IMR-90 (cell line): ENCODE measurements at regions not wholly inside any gene's neighbourhood (a gene's known extent, or its start where the extent isn't known, plus 50 kb on each side); places are given as distances from the start of the nearest gene placed in this dataset.

Experiments
- ATAC-seq: fragments of 200-7000 bp; cut with Tn5 transposase; 2 replicates; pipeline ENCODE4 v1.9.1; 2020; ENCODE audit warnings: low read depth, mild to moderate bottlenecking, moderate library complexity
- BruUV-seq: library from RNA; stranded (reverse); fragments of 400-500 nt; replicated peaks from 2 replicates; lab custom pipeline; 2021; lab: Mats Ljungman, UMichigan
- CTCF ChIA-PET: fragments of 300-600 bp; formaldehyde crosslinking; extraction: SDS; loops from one replicate; lab custom pipeline; 2021; ENCODE audit warnings: antibody characterized with exemption; lab: Yijun Ruan, JAX
- POLR2A ChIA-PET: fragments of 300-600 bp; sonication (Branson Sonifier 250); formaldehyde crosslinking; loops from one replicate; lab custom pipeline; 2022; ENCODE audit warnings: antibody characterized with exemption; ENCODE audit not compliant: unreplicated experiment; lab: Charles Lee
- DNase-seq: peaks from one replicate; pipeline ENCODE4 v3.0.0; 2013
- H2AFZ ChIP-seq: replicated peaks from 2 replicates; pipeline ENCODE3; 2013; ENCODE audit warnings: low read length, mild to moderate bottlenecking; ENCODE audit not compliant: poor library complexity
- H2AK5ac ChIP-seq: 2 replicates; pipeline ENCODE4 v1.6.1; 2013; ENCODE audit warnings: low read depth, low read length, inconsistent platforms
- H2AK9ac ChIP-seq: replicated peaks from 2 replicates; pipeline ENCODE3; 2013; ENCODE audit warnings: mild to moderate bottlenecking, low read depth, low read length, moderate library complexity; ENCODE audit not compliant: poor library complexity
- H2BK120ac ChIP-seq: 2 replicates; pipeline ENCODE4 v1.6.1; 2013; ENCODE audit warnings: low read depth, low read length, inconsistent platforms
- H2BK15ac ChIP-seq: 3 replicates; pipeline ENCODE4 v1.6.1; 2013; ENCODE audit warnings: low read depth, low read length, inconsistent platforms
- H2BK20ac ChIP-seq: 2 replicates; pipeline ENCODE4 v1.6.1; 2013; ENCODE audit warnings: low read depth, mild to moderate bottlenecking, inconsistent platforms, low read length, moderate library complexity
- H2BK5ac ChIP-seq: 2 replicates; pipeline ENCODE4 v1.6.1; 2013; ENCODE audit warnings: mild to moderate bottlenecking, low read depth, low read length, inconsistent platforms; ENCODE audit not compliant: poor library complexity, severe bottlenecking
- H3K14ac ChIP-seq: replicated peaks from 2 replicates; pipeline ENCODE4 v1.6.1; 2013; ENCODE audit warnings: low read depth, low read length, inconsistent platforms
- H3K18ac ChIP-seq: 2 replicates; pipeline ENCODE4 v1.6.1; 2013; ENCODE audit warnings: low read depth, low read length, control low read depth
- H3K23ac ChIP-seq: 2 replicates; pipeline ENCODE4 v1.6.1; 2013; ENCODE audit warnings: low read depth, low read length, inconsistent platforms
- H3K27ac ChIP-seq: 2 replicates; pipeline ENCODE4 v1.5.1; 2013; ENCODE audit warnings: mild to moderate bottlenecking, control low read depth, low read length; ENCODE audit not compliant: insufficient read depth
- H3K27me3 ChIP-seq: 2 replicates; pipeline ENCODE4 v1.6.1; 2013; ENCODE audit warnings: low read length; ENCODE audit not compliant: control insufficient read depth, insufficient read depth
- H3K36me3 ChIP-seq: 2 replicates; pipeline ENCODE4 v1.6.1; 2013; ENCODE audit warnings: low read length, mixed read lengths; ENCODE audit not compliant: control insufficient read depth, insufficient read depth
- H3K4ac ChIP-seq: 2 replicates; pipeline ENCODE4 v1.6.1; 2013; ENCODE audit warnings: low read depth, low read length, inconsistent platforms
- H3K4me1 ChIP-seq: 2 replicates; pipeline ENCODE4 v1.6.1; 2013; ENCODE audit warnings: low read length, mixed read lengths; ENCODE audit not compliant: control insufficient read depth, insufficient read depth
- H3K4me2 ChIP-seq: 2 replicates; pipeline ENCODE4 v1.6.1; 2013; ENCODE audit warnings: low read depth, mild to moderate bottlenecking, control low read depth, low read length, moderate library complexity
- H3K4me3 ChIP-seq: 2 replicates; pipeline ENCODE4 v1.5.1; 2013; ENCODE audit warnings: low read depth, mild to moderate bottlenecking, control low read depth, low read length, moderate library complexity; ENCODE audit not compliant: insufficient read depth
- H3K56ac ChIP-seq: 2 replicates; pipeline ENCODE4 v1.6.1; 2013; ENCODE audit warnings: low read length, inconsistent platforms; ENCODE audit not compliant: insufficient read depth; ENCODE audit errors: extremely low read depth
- H3K79me1 ChIP-seq, 2 experiments: 2 replicates each; pipeline ENCODE4 v1.6.1; 2013; ENCODE audit warnings: low read length in 2 of 2, inconsistent platforms in 1 of 2, low read depth in 1 of 2
- H3K9ac ChIP-seq: 2 replicates; pipeline ENCODE4 v1.6.1; 2013; ENCODE audit warnings: low read depth, low read length, control low read depth
- H3K9me1 ChIP-seq: 2 replicates; pipeline ENCODE4 v1.6.1; 2013; ENCODE audit warnings: low read length, inconsistent platforms; ENCODE audit not compliant: insufficient read depth
- H3K9me3 ChIP-seq: 2 replicates; pipeline ENCODE4 v1.6.1; 2013; ENCODE audit warnings: low read length; ENCODE audit not compliant: control insufficient read depth, insufficient read depth
- H4K20me1 ChIP-seq: 2 replicates; pipeline ENCODE4 v1.6.1; 2013; ENCODE audit warnings: low read length, inconsistent platforms; ENCODE audit not compliant: insufficient read depth
- H4K5ac ChIP-seq: 2 replicates; pipeline ENCODE4 v1.6.1; 2013; ENCODE audit warnings: mild to moderate bottlenecking, low read depth, low read length, control low read depth
- H4K8ac ChIP-seq, 2 experiments: 2 replicates each; pipeline ENCODE4 v1.6.1; 2013; ENCODE audit warnings: low read depth in 2 of 2, low read length in 2 of 2, control low read depth in 1 of 2, inconsistent platforms in 1 of 2
- H4K91ac ChIP-seq: 2 replicates; pipeline ENCODE4 v1.6.1; 2013; ENCODE audit warnings: low read depth, low read length, inconsistent platforms; ENCODE audit not compliant: insufficient read depth
- FOS ChIP-seq: fragments of 150-350 bp; IDR thresholded peaks from 2 replicates; pipeline ENCODE4 v1.6.1; 2016; ENCODE audit warnings: low read depth, low read length
- MAFK ChIP-seq: IDR thresholded peaks from 2 replicates; pipeline ENCODE4 v1.6.1; 2012; ENCODE audit warnings: low read depth, low read length, improper control_type of control experiment
- MXI1 ChIP-seq: IDR thresholded peaks from 2 replicates; pipeline ENCODE4 v1.6.1; 2012; ENCODE audit warnings: low read depth, mild to moderate bottlenecking, low read length, moderate library complexity, borderline replicate concordance
- NFE2L2 ChIP-seq: fragments of 150-350 bp; IDR thresholded peaks from 2 replicates; pipeline ENCODE4 v1.6.1; 2016; ENCODE audit warnings: low read depth, mild to moderate bottlenecking, low read length
- RAD21 ChIP-seq: IDR thresholded peaks from 2 replicates; pipeline ENCODE4 v1.6.1; 2012; ENCODE audit warnings: low read length, improper control_type of control experiment
- WGBS, 2 experiments: methylation state at CpG; one replicate each; pipeline versions ENCODE4 v1.1.5 to v1.1.7; 2013; ENCODE audit warnings: missing lambda C conversion rate in 2 of 2; ENCODE audit not compliant: insufficient read length in 1 of 2; ENCODE audit errors: extremely low coverage in 2 of 2; 5-methylcytosine and 5-hydroxymethylcytosine counted together
- dilution Hi-C: fragments of 300-500 bp; cut with HindIII; formaldehyde crosslinking; loops from one replicate; pipeline ENCODE4 v1.14.3; 2018; ENCODE audit warnings: low sequenced_read_pairs; ENCODE audit not compliant: unreplicated experiment
- in situ Hi-C: fragments of 300-500 bp; cut with MboI; formaldehyde crosslinking; loops from 3 replicates; pipeline ENCODE4 v1.14.3; 2019; ENCODE audit warnings: low sequenced_read_pairs, inconsistent platforms, mixed read lengths
- intact Hi-C: fragments of 100-400 bp; cut with micrococcal nuclease; formaldehyde crosslinking; loops from 2 replicates; pipeline ENCODE4 v1.10.0; 2022
- TF ChIP-seq, protein P1 (sequence below): fragments of 150-350 bp; IDR thresholded peaks from 2 replicates; pipeline ENCODE4 v1.6.1; 2016; ENCODE audit warnings: low read depth, mild to moderate bottlenecking, low read length, moderate library complexity, borderline replicate concordance
- TF ChIP-seq, protein P2 (sequence below): conservative IDR thresholded peaks from 2 replicates; pipeline ENCODE4 v1.5.1; 2012; ENCODE audit warnings: mild to moderate bottlenecking, low read depth, low read length, improper control_type of control experiment

DNA sequence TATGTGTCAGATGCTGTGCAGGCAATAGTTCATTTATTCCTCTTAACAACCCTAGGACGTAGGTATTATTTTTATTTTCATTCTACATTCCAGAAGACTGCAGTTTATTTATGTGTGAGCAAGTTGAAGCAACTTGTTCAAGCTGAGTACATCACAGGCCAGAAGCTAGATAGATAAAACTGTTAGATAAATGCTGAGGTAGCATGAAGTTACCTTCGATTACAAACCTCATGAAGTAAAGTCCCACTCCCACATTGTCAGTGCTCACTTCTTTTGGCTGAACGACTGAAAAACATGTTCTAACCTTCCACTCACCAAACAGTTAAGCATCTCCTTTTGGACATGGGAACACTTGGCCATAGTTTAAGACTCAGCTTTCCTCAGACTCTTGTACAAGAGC lies 439.2 kb downstream of the TNS1 start:
- H4K91ac ChIP-seq, result no peak overlapping the region
- H3K9me3 ChIP-seq, result peaks cover 3% of the 10 kb centered on the region
- peaks cover 3% of the 10 kb centered on the region; the same call in 1 of the 2 replicates for H3K27me3 ChIP-seq
- in situ Hi-C loops (no loop called here), dilution Hi-C loops (no loop called here), intact Hi-C loops (no loop called here)
- no TSS peak for BruUV-seq
- H3K9me1 ChIP-seq, result no peaks in the 10 kb centered on the region; the same call in 1 of the 2 replicates
- H4K5ac ChIP-seq, result no peak overlapping the region
- no peak overlapping the region for H3K4me2 ChIP-seq
- H3K36me3 ChIP-seq, result no peaks in the 10 kb centered on the region
- no peak for DNase-seq
- no peak overlapping the region for H2BK5ac ChIP-seq
- H3K23ac ChIP-seq, result no peak overlapping the region
- H3K27ac ChIP-seq, result no peak overlapping the region
- H3K18ac ChIP-seq, result peak overlapping the region; percentile 43; the same call in 1 of the 2 replicates
- peak; percentile 61 for ATAC-seq
- H4K8ac ChIP-seq, result no peak overlapping the region
- H2BK15ac ChIP-seq, result no peak overlapping the region
- CTCF ChIA-PET, result interaction anchor here (0.7 kb wide), 1 partner anchor 9 kb away, joined by 3 read pairs; no protein-coding TSS in a partner anchor
- WGBS, 2 experiments, result no CpG with 5 or more reads among the region's 3 CpGs
- H2AFZ ChIP-seq, result no peak overlapping the region
- no peak overlapping the region for H2AK5ac ChIP-seq
- H3K4me3 ChIP-seq, result no peak overlapping the region
- H3K4ac ChIP-seq, result no peak overlapping the region
- no peak overlapping the region for H3K56ac ChIP-seq
- POLR2A ChIA-PET, result no interaction called here
- no peak for TF ChIP-seq MXI1
- TF ChIP-seq, protein P1, sequence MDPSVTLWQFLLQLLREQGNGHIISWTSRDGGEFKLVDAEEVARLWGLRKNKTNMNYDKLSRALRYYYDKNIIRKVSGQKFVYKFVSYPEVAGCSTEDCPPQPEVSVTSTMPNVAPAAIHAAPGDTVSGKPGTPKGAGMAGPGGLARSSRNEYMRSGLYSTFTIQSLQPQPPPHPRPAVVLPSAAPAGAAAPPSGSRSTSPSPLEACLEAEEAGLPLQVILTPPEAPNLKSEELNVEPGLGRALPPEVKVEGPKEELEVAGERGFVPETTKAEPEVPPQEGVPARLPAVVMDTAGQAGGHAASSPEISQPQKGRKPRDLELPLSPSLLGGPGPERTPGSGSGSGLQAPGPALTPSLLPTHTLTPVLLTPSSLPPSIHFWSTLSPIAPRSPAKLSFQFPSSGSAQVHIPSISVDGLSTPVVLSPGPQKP, result no peak
- TF ChIP-seq, protein P2, sequence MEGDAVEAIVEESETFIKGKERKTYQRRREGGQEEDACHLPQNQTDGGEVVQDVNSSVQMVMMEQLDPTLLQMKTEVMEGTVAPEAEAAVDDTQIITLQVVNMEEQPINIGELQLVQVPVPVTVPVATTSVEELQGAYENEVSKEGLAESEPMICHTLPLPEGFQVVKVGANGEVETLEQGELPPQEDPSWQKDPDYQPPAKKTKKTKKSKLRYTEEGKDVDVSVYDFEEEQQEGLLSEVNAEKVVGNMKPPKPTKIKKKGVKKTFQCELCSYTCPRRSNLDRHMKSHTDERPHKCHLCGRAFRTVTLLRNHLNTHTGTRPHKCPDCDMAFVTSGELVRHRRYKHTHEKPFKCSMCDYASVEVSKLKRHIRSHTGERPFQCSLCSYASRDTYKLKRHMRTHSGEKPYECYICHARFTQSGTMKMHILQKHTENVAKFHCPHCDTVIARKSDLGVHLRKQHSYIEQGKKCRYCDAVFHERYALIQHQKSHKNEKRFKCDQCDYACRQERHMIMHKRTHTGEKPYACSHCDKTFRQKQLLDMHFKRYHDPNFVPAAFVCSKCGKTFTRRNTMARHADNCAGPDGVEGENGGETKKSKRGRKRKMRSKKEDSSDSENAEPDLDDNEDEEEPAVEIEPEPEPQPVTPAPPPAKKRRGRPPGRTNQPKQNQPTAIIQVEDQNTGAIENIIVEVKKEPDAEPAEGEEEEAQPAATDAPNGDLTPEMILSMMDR, result no peak
- no peak for TF ChIP-seq NFE2L2
- TF ChIP-seq FOS, result no peak
- TF ChIP-seq RAD21, result no peak
- TF ChIP-seq MAFK, result peak; percentile 58; the same call in 1 of the 2 replicates
- H3K14ac ChIP-seq, result peak overlapping the region; percentile 33; the same call in 1 of the 2 replicates
- H3K79me1 ChIP-seq, result no peaks in the 10 kb centered on the region
- H3K4me1 ChIP-seq, result peaks cover 8% of the 10 kb centered on the region
- H4K20me1 ChIP-seq, result no peaks in the 10 kb centered on the region
- no peak overlapping the region for H2BK120ac ChIP-seq
- H2AK9ac ChIP-seq, result no peak overlapping the region
- no peak overlapping the region for H2BK20ac ChIP-seq
- H3K9ac ChIP-seq, result no peak overlapping the region
